OCI-M1 (cell line): ENCODE measurements at regions not wholly inside any gene's neighbourhood (a gene's known extent, or its start where the extent isn't known, plus 50 kb on each side); places are given as distances from the start of the nearest gene placed in this dataset.

Experiments used
- DNase-seq: peaks from one replicate; lab custom pipeline; 2025; lab: John Stamatoyannopoulos, UW

DNA sequence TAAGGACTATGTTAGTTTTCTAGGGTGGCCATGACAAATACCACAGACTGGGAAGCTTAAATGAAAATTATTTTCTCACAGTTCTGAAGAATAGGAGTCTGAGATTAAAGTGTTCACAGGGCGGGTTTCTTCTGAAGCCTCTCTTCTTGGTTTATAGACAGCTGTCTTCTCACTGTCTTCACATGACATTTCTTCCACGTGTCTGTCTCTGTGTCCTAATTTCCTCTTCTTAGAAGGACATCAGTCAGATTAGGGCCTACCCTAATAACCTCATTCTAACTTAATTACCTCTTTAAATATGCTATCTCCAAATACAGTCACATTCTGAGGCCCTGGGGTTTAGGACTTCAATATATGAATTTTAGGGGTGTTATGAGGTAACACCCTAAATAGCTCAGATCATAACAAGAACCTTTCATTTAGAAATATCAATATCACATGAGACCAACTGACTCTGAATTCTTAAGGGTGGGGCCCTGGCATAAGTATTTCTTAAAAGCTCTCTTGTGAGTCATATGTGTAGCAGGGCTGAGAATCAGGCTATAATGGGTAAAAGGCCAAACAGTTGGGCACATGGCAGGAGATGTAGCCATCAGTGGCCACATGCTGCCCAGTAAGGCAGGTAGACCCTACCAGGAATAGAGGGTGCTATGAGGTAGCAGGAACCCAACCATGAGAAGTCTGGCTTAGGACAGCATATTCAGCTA lies 62.0 kb upstream of the TENT5A start:
- no peak for DNase-seq

DNA sequence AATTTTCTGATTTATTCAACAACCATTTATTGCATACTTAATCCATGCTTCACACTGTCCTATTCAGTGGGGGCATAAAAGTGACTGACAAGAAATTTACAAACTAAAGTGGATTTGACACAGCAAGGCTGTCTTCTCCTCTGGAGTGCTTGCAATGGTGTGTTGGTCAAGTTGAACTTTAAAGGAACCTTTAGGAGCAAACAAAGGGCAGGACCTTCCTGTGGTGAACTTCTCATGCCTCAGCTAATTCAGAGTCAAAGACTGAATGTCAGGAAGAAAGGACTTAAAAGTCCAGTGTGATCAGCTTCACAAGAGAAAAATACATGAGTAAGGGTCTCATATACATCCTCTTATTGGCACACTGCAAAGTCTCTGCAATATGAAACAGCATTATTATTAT lies 60.8 kb upstream of the TENT5A start:
- DNase-seq, result no peak

DNA sequence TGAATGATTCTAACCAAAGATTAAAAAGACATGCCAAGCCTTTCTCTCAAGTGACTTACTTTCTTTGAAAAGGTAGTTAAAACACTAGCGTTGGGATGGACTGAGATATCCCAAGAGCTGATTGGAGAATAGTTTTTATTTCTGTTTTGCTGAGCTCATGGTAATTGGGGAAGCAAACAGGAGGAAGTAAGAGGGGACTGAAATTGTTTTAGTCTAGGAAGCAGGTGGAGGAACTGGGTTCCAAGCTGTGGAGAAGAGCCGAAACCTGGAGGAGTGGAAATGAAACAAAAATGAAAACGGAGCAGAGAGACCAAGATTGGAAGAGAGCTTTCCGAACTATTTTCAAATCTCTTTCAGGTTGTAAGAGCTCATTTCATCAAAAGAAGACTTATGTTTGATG lies 59.9 kb upstream of the TENT5A start:
- DNase-seq, result peak; percentile 66

DNA sequence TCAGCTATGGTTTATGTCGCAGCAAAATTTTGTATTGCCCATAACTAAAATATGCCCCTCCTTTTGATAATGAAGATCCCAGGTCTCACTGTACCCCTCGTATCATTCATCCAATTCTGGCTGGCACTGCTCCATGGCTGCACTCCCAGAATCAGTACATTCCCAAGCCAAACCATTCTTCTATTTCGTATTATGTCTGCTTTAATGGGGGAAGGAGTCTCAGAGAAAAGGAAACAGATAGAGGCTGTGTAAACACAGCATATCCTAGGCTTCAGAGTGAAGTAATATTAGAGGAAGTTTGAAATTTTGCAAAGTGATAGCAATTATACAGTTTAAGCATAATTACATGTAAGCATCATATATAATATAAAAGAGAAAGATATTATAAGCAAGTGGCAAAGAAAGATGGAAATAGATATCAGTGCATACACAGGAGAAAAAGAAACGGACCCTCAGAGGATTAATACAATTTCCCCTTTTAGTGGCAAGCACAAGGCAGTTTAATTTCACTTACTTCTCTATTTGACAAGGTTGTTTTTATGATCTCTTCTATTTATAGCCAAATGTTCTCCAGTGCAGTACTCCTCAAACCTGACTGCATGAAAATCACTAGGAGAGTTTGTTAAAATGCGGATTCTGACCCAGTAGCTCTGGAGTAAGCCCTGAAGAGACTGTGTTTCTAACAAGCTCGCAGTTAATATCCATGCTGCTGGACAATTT lies 56.5 kb upstream of the TENT5A start:
- peak; percentile 65 for DNase-seq

DNA sequence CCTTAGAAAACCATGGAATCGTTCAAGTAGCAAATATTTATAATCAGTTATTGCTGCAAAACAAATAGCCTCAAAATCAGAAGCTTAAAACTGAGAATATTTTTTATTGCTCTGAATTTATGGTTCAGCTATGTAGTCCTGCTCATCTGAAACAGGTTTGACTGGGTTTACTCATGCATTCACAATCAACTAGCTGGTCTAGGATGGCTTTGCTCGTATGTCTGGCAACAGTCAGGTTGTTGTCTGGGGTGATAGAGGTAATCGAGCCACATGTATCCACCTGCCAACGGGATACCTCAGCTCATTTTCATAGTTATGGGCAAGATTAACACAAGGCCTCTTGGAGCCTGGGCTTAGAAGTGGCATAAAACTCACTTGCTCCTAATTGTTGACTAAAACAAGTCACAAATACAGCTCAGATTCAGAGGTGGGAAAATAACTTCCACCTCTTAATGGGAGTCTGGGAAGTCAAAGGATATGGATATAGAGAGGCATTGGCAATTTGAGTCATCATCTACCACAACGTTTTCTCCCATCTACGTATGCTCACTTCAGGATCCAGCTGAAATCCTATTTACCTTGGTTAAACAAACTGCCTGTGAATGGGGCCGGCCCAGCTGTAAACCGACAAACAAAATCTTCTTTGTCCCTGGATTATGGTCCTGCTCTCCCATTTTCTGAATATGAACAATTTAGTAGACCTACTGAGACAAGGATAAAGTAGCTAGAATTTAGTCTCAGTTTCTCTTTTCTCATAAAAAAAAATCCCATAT lies 54.5 kb upstream of the TENT5A start:
- DNase-seq, result no peak

DNA sequence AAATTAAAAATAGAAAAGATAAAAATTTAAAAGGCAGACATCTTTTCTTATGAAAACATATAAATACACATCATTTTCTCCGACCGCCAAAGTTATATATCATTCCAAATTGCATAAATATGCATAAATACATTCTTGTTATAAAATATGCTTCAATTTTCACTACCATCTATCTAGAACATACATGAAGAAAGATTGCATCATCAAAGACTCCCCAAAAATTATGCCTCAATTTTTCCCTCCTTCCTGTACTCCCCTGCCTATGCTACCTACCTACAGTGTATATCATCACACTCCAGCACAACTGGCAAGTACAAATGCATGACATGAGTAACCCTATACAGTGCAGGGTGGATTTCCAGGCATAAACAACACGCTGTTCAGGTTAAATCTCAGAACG lies 49.9 kb upstream of the TENT5A start:
- DNase-seq, result no peak
